ENCODE measurements at regions not wholly inside any gene's neighbourhood (a gene's known extent, or its start where the extent isn't known, plus 50 kb on each side); places are given as distances from the start of the nearest gene placed in this dataset.

DNA sequence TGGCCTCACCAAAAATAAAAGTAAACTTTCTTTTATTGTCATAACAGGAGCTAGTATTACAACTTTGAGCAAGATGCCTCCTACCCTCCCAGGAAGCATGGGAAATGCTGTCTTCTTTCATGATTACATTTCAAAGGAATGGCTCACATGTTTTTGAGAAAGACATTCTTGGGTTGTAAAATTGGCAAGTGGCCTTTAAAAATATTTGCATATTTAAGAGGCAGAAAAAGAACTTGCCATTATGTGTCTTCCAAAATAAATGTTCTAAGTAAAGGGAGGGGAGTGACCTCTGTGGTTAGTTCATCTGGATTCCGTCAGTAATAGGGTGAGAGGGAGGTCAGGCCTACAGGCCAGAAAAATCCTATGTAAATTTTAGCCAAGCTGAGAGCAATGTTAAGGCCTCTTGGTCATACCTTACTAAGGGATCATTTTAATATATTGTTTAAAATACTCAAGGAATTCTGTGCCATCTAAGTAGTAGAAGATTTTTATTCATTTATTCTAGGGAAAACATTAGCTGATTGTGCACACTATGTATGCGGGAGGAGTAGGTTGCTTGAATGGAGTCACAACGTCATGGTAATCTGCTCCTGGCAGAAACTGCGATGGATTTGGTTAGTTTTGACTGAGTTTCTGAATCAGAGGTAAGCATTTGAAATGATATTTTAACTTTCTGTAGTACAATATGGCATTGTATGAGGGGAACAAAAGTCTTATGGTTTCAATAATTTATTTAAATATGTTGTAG, 1485.7 kb upstream of the CDH9 start:
- TF ChIP-seq POLR2AphosphoS5 (IDR thresholded peaks at IDR 0.05; ENCODE audit: insufficient read depth, low read depth, low read length) = no peak
- no peak for TF ChIP-seq POLR2A (IDR thresholded peaks at IDR 0.05; ENCODE audit: low read depth, low read length)

Data from endothelial cell of umbilical vein (primary cell).